ENCODE measurements at regions not wholly inside any gene's neighbourhood (a gene's known extent, or its start where the extent isn't known, plus 50 kb on each side); places are given as distances from the start of the nearest gene placed in this dataset.

DNA sequence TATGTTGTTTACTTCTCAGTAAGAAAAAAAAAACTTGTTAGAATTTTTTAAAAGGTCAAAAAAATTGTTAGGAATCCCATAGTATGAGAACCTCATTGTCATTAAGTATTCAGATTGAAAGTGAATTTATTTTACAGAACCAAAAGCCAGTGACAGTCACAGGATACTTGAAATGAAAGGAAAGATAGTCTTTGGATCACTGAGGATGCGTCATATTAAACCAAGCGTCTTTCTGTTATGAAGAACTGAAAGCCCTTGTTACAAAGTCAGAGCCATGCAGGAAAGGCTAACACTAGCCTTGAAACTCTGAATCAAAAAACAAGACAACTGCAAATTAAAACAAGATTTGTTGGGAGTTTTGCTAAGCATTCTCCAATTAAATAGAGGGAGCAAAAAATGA, 1348.0 kb upstream of the SLC10A2 start:
- Histone ChIP-seq H3K27me3 (no peaks in the 10 kb centered on the region), H3K4me2 (no peak overlapping the region), H3K27ac (no peak overlapping the region), H3K4me1 (ENCODE audit: insufficient read depth) (no peaks in the 10 kb centered on the region), H3K4me3 (no peak overlapping the region), H4K20me1 (ENCODE audit: insufficient read depth, poor library complexity, severe bottlenecking) (no peaks in the 10 kb centered on the region), H3K79me2 (no peaks in the 10 kb centered on the region), H2AFZ (no peak overlapping the region), H3K9me2 (replicated peaks; ENCODE audit: insufficient read depth) (no peaks in the 10 kb centered on the region), H3K9me3 (ENCODE audit: low read depth) (no peaks in the 10 kb centered on the region), H3K36me3 (replicated peaks; ENCODE audit: insufficient read depth, low read depth) (no peaks in the 10 kb centered on the region)
- 96% methylated on average over 2 of the region's 2 CpGs for WGBS (ENCODE audit: low lambda C conversion rate, missing lambda C conversion rate)
- no peak for DNase-seq (ENCODE audit: low spot score)
- TF ChIP-seq, protein P1, sequence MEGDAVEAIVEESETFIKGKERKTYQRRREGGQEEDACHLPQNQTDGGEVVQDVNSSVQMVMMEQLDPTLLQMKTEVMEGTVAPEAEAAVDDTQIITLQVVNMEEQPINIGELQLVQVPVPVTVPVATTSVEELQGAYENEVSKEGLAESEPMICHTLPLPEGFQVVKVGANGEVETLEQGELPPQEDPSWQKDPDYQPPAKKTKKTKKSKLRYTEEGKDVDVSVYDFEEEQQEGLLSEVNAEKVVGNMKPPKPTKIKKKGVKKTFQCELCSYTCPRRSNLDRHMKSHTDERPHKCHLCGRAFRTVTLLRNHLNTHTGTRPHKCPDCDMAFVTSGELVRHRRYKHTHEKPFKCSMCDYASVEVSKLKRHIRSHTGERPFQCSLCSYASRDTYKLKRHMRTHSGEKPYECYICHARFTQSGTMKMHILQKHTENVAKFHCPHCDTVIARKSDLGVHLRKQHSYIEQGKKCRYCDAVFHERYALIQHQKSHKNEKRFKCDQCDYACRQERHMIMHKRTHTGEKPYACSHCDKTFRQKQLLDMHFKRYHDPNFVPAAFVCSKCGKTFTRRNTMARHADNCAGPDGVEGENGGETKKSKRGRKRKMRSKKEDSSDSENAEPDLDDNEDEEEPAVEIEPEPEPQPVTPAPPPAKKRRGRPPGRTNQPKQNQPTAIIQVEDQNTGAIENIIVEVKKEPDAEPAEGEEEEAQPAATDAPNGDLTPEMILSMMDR (IDR thresholded peaks at IDR 0.05; ENCODE audit: poor library complexity): no peak
- no peak for TF ChIP-seq EZH2 (IDR thresholded peaks at IDR 0.05; ENCODE audit: borderline replicate concordance)
- no peak for TF ChIP-seq EZH2phosphoT487 (IDR thresholded peaks at IDR 0.05; ENCODE audit: low read depth, severe bottlenecking, unreplicated experiment)

DNA sequence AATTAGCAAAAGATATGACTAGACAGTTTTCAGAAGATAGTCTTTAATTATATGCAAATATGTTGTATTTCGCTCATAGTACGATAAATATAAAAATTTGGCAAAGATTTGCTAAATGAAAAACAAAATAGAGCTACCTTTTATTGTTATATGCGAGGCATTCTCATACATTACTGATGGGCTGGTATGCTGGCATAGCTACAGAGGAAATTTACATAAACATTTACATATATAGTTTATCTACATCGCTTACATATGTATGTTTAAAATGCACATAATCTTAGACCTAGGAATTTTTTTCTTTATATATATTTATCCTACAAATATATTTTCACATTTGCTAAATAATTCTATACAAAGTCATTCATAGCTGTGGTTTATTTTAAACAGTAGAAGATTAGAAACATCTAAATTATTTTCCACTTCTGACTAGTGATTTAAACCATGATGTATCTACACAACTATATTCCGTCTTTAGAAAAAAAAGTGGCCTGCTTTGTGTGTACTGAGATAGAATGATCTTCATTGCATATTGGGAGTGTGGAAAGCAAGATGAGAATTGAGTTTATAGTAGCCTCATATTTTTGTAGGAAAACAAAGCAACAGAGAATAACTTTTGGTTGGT, 1345.0 kb upstream of the SLC10A2 start:
- H3K79me2 ChIP-seq: no peaks in the 10 kb centered on the region
- H3K9me3 ChIP-seq (ENCODE audit: low read depth): no peaks in the 10 kb centered on the region
- no peak overlapping the region for H3K4me2 ChIP-seq
- TF ChIP-seq EZH2phosphoT487 (IDR thresholded peaks at IDR 0.05; ENCODE audit: low read depth, severe bottlenecking, unreplicated experiment): no peak
- TF ChIP-seq EZH2 (IDR thresholded peaks at IDR 0.05; ENCODE audit: borderline replicate concordance): no peak
- TF ChIP-seq, protein P1 (IDR thresholded peaks at IDR 0.05; ENCODE audit: poor library complexity): no peak
- no peaks in the 10 kb centered on the region for H4K20me1 ChIP-seq (ENCODE audit: insufficient read depth, poor library complexity, severe bottlenecking)
- no peaks in the 10 kb centered on the region for H3K4me1 ChIP-seq (ENCODE audit: insufficient read depth)
- no peak for DNase-seq (ENCODE audit: low spot score)
- H2AFZ ChIP-seq: no peak overlapping the region
- WGBS (ENCODE audit: low lambda C conversion rate, missing lambda C conversion rate): 93% methylated on average over 5 of the region's 5 CpGs
- no peak overlapping the region for H3K27ac ChIP-seq
- H3K4me3 ChIP-seq: no peak overlapping the region
- no peaks in the 10 kb centered on the region for H3K9me2 ChIP-seq (replicated peaks; ENCODE audit: insufficient read depth)
- H3K27me3 ChIP-seq: no peaks in the 10 kb centered on the region
- no peaks in the 10 kb centered on the region for H3K36me3 ChIP-seq (replicated peaks; ENCODE audit: insufficient read depth, low read depth)

DNA sequence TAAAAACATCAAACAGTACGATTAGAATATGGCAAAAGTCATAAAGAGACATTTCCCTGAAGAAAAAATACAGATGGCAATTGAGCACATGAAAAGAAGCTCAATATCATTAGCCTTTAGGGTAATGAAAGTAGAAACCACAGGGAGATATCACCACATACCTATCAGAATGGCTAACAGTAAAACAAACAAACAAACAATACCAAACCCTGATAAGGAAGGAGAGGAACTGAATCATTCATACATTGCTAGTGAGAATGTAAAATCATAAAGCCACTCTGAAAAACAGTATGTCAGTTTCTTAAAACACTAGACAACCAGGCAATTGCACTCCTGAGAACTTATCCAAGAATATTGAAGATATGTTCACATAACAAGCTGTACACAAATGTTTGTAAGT, 1342.5 kb upstream of the SLC10A2 start:
- DNase-seq (ENCODE audit: low spot score): no peak
- no peaks in the 10 kb centered on the region for H4K20me1 ChIP-seq (ENCODE audit: insufficient read depth, poor library complexity, severe bottlenecking)
- 52% methylated on average over 1 of the region's 1 CpG for WGBS (ENCODE audit: low lambda C conversion rate, missing lambda C conversion rate)

More for the DNA sequence above, 1342.5 kb upstream of the SLC10A2 start:
- Histone ChIP-seq H3K9me3 (ENCODE audit: low read depth) (no peaks in the 10 kb centered on the region), H3K36me3 (replicated peaks; ENCODE audit: insufficient read depth, low read depth) (no peaks in the 10 kb centered on the region), H3K27ac (no peak overlapping the region), H3K79me2 (no peaks in the 10 kb centered on the region), H3K27me3 (no peaks in the 10 kb centered on the region), H3K4me1 (ENCODE audit: insufficient read depth) (no peaks in the 10 kb centered on the region), H3K9me2 (replicated peaks; ENCODE audit: insufficient read depth) (no peaks in the 10 kb centered on the region), H2AFZ (no peak overlapping the region), H3K4me3 (no peak overlapping the region), H3K4me2 (no peak overlapping the region)
- TF ChIP-seq, protein P1 (IDR thresholded peaks at IDR 0.05; ENCODE audit: poor library complexity): no peak
- TF ChIP-seq EZH2 (IDR thresholded peaks at IDR 0.05; ENCODE audit: borderline replicate concordance) (no peak), EZH2phosphoT487 (IDR thresholded peaks at IDR 0.05; ENCODE audit: low read depth, severe bottlenecking, unreplicated experiment) (no peak)

Measured in hepatocyte (in vitro differentiated cells).